ENCODE measurements at regions not wholly inside any gene's neighbourhood (a gene's known extent, or its start where the extent isn't known, plus 50 kb on each side); places are given as distances from the start of the nearest gene placed in this dataset.

DNA sequence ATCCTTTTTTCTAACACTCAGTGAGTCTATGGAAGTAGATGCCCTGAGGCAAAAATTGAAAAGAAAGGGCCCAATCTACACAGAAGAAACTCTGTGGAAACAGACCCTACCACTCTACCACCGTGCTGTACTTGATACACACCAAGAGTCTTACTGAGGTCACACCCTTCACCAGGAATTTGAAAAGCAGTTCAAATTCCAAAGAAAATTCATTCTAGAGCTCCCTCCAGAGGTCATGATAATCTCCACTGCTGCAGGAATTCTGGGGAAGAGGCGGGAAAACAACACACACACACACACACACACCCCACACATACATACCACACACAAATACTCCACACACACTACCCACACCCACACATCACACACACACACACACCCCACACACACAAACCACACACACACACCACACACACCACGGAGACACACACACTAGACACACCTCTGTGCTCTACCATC is 336.8 kb downstream of the HDGFL1 start:
- TF ChIP-seq, protein P1, sequence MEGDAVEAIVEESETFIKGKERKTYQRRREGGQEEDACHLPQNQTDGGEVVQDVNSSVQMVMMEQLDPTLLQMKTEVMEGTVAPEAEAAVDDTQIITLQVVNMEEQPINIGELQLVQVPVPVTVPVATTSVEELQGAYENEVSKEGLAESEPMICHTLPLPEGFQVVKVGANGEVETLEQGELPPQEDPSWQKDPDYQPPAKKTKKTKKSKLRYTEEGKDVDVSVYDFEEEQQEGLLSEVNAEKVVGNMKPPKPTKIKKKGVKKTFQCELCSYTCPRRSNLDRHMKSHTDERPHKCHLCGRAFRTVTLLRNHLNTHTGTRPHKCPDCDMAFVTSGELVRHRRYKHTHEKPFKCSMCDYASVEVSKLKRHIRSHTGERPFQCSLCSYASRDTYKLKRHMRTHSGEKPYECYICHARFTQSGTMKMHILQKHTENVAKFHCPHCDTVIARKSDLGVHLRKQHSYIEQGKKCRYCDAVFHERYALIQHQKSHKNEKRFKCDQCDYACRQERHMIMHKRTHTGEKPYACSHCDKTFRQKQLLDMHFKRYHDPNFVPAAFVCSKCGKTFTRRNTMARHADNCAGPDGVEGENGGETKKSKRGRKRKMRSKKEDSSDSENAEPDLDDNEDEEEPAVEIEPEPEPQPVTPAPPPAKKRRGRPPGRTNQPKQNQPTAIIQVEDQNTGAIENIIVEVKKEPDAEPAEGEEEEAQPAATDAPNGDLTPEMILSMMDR (IDR thresholded peaks at IDR 0.05), result no peak
- no peak for TF ChIP-seq POLR2A (IDR thresholded peaks at IDR 0.05)
